Breast epithelium (tissue), 4 donors: ENCODE measurements at regions not wholly inside any gene's neighbourhood (a gene's known extent, or its start where the extent isn't known, plus 50 kb on each side); places are given as distances from the start of the nearest gene placed in this dataset.

ENCODE experiments used
- DNase-seq, 2 donors: peaks; one replicate each; pipeline ENCODE4 v3.0.0-alpha.2; 2019; ENCODE audit warnings: low spot score in 2 of 2
- H3K27ac ChIP-seq, 2 donors: fragments of 200-600 bp; sonication (generic) in 1 of 2; one replicate each; pipeline ENCODE4 v1.5.1; 2016 to 2019; ENCODE audit warnings: mild to moderate bottlenecking in 1 of 2
- H3K27me3 ChIP-seq, 2 donors: fragments of 200-600 bp; sonication (generic) in 1 of 2; one replicate each; pipeline versions ENCODE4 v1.5.1 to v1.6.0; 2017 to 2019; ENCODE audit warnings: control low read depth in 1 of 2, mild to moderate bottlenecking in 1 of 2
- H3K36me3 ChIP-seq: fragments of 200-600 bp; one replicate; pipeline ENCODE4 v1.5.1; 2019
- H3K4me1 ChIP-seq, 2 donors: fragments of 200-600 bp; sonication (generic); one replicate each; pipeline ENCODE4 v1.5.1; 2016 to 2019; ENCODE audit warnings: control low read depth in 1 of 2
- H3K4me3 ChIP-seq, 3 donors: fragments of 200-600 bp; sonication (generic); 1 replicate in 2 of 3; 2 replicates in 1 of 3; pipeline ENCODE4 v1.5.1; 2016 to 2019; ENCODE audit warnings: mild to moderate bottlenecking in 3 of 3, moderate library complexity in 2 of 3
- H3K9me3 ChIP-seq, 2 donors: fragments of 200-600 bp; sonication (generic) in 1 of 2; one replicate each; pipeline ENCODE4 v1.5.1; 2016 to 2019; ENCODE audit warnings: control low read depth in 1 of 2
- CTCF ChIP-seq, 3 donors: fragments of 450-650 bp; IDR thresholded peaks; one replicate each; pipeline ENCODE4 v1.5.1; 2016 to 2017; ENCODE audit warnings: antibody characterized with exemption in 3 of 3, mild to moderate bottlenecking in 3 of 3, moderate library complexity in 3 of 3
- POLR2A ChIP-seq: fragments of 450-650 bp; IDR thresholded peaks from one replicate; pipeline ENCODE4 v1.6.1; 2016; ENCODE audit warnings: antibody characterized with exemption, mild to moderate bottlenecking, moderate library complexity
- POLR2AphosphoS5 ChIP-seq, 3 donors: sonication (generic); formaldehyde crosslinking; IDR thresholded peaks; one replicate each; pipeline ENCODE4 v1.6.1; 2017; ENCODE audit warnings: antibody characterized with exemption in 3 of 3
- intact Hi-C: fragments of 100-400 bp; cut with DNase I; formaldehyde crosslinking; loops from one replicate; pipeline ENCODE4 v1.15.1; 2023; ENCODE audit warnings: low total_unique reads

GRCh38 chr2:150225030-150225429 lies 262.4 kb downstream of the RND3 start:
- no peak for DNase-seq
- Histone ChIP-seq H3K4me1 (no peaks in the 10 kb centered on the region), H3K27ac (no peak overlapping the region), H3K4me3 (no peak overlapping the region), H3K27me3 (no peaks in the 10 kb centered on the region), H3K9me3 (no peaks in the 10 kb centered on the region), H3K36me3 (no peaks in the 10 kb centered on the region)
- intact Hi-C loops, result no loop called here
- no peak for TF ChIP-seq POLR2AphosphoS5 (IDR thresholded peaks at IDR 0.05)
- no peak for TF ChIP-seq CTCF (IDR thresholded peaks at IDR 0.05)
- TF ChIP-seq POLR2A, result no peak

GRCh38 chr2:150224321-150224720 lies 263.1 kb downstream of the RND3 start:
- Histone ChIP-seq H3K9me3 (no peaks in the 10 kb centered on the region), H3K27ac (no peak overlapping the region), H3K27me3 (no peaks in the 10 kb centered on the region), H3K4me1 (no peaks in the 10 kb centered on the region), H3K4me3 (no peak overlapping the region), H3K36me3 (no peaks in the 10 kb centered on the region)
- no peak for TF ChIP-seq CTCF (IDR thresholded peaks at IDR 0.05)
- TF ChIP-seq POLR2AphosphoS5 (IDR thresholded peaks at IDR 0.05), result no peak
- no peak for DNase-seq
- intact Hi-C loops, result no loop called here

- TF ChIP-seq POLR2AphosphoS5 (IDR thresholded peaks at IDR 0.05) (no peak), POLR2A (no peak), CTCF (IDR thresholded peaks at IDR 0.05) (no peak)
- Histone ChIP-seq H3K36me3 (no peaks in the 10 kb centered on the region), H3K4me1 (no peaks in the 10 kb centered on the region), H3K27ac (no peak overlapping the region), H3K27me3 (no peaks in the 10 kb centered on the region), H3K4me3 (no peak overlapping the region), H3K9me3 (no peaks in the 10 kb centered on the region)
- no peak for DNase-seq
- intact Hi-C loops, result no loop called here
Measured at GRCh38 chr2:150222942-150223341, 264.5 kb downstream of the RND3 start.

GRCh38 chr2:150222379-150222778 lies 265.1 kb downstream of the RND3 start:
- Histone ChIP-seq H3K4me3 (no peak overlapping the region), H3K36me3 (no peaks in the 10 kb centered on the region), H3K27me3 (no peaks in the 10 kb centered on the region), H3K4me1 (no peaks in the 10 kb centered on the region), H3K27ac (no peak overlapping the region), H3K9me3 (no peaks in the 10 kb centered on the region)
- TF ChIP-seq POLR2A (no peak), CTCF (IDR thresholded peaks at IDR 0.05) (no peak), POLR2AphosphoS5 (IDR thresholded peaks at IDR 0.05) (no peak)
- intact Hi-C loops, result no loop called here
- no peak for DNase-seq

GRCh38 chr2:150219861-150220260 lies 267.6 kb downstream of the RND3 start:
- intact Hi-C loops, result no loop called here
- Histone ChIP-seq H3K27ac (no peak overlapping the region), H3K27me3 (no peaks in the 10 kb centered on the region), H3K4me3 (no peak overlapping the region), H3K4me1 (no peaks in the 10 kb centered on the region), H3K9me3 (no peaks in the 10 kb centered on the region), H3K36me3 (no peaks in the 10 kb centered on the region)
- TF ChIP-seq POLR2AphosphoS5 (IDR thresholded peaks at IDR 0.05), result no peak
- TF ChIP-seq POLR2A, result no peak
- TF ChIP-seq CTCF (IDR thresholded peaks at IDR 0.05), result no peak
- DNase-seq, result no peak
